ENCODE measurements at regions not wholly inside any gene's neighbourhood (a gene's known extent, or its start where the extent isn't known, plus 50 kb on each side); places are given as distances from the start of the nearest gene placed in this dataset.

DNA sequence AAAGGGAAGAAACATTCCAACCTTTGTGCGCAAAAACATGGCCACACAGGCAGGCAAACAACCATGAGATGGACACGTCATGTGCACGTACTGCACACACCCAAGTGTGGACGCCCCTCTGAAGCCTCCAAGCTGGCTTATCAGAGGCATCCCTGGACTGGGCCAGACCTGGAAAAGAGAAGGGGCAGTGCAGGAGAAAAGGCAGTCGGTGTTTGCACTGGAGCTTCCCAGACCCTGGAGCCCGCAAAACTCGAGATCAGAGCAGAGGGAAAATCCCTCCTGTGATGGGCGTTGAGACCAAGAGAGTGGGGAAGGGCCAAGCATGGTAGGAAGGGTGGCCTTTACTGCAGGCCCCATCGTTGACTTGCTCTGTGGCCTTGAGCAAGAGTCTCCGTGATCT lies 269.5 kb downstream of the CYRIA start:
- Histone ChIP-seq H4K91ac (ENCODE audit: insufficient read depth, low read depth, low read length) (no peak overlapping the region), H4K20me1 (ENCODE audit: insufficient read depth, low read length) (no peaks in the 10 kb centered on the region), H3K18ac (ENCODE audit: low read depth, low read length) (no peak overlapping the region), H3K79me1 (ENCODE audit: low read depth in 1 of 2, low read length in 2 of 2) (no peaks in the 10 kb centered on the region), H2BK5ac (ENCODE audit: low read depth, low read length, poor library complexity, severe bottlenecking) (no peak overlapping the region), H3K9me3 (ENCODE audit: control insufficient read depth, insufficient read depth, low read length) (peaks cover 37% of the 10 kb centered on the region), H2AFZ (replicated peaks; ENCODE audit: low read length, poor library complexity) (no peak overlapping the region), H2AK9ac (replicated peaks; ENCODE audit: low read depth, low read length, poor library complexity) (no peak overlapping the region), H4K5ac (ENCODE audit: low read depth, low read length) (no peak overlapping the region), H2BK15ac (ENCODE audit: low read depth, low read length) (no peak overlapping the region), H3K9ac (ENCODE audit: low read depth, low read length) (no peak overlapping the region), H3K14ac (replicated peaks; ENCODE audit: low read depth, low read length) (no peak overlapping the region), H3K4me1 (ENCODE audit: control insufficient read depth, insufficient read depth, low read length) (no peaks in the 10 kb centered on the region), H3K27ac (ENCODE audit: insufficient read depth, low read length) (no peak overlapping the region), H3K4ac (ENCODE audit: low read depth, low read length) (no peak overlapping the region), H3K9me1 (ENCODE audit: insufficient read depth, low read length) (no peaks in the 10 kb centered on the region), H2BK20ac (ENCODE audit: low read depth, low read length) (no peak overlapping the region), H3K36me3 (ENCODE audit: control insufficient read depth, insufficient read depth, low read length) (no peaks in the 10 kb centered on the region), H3K4me2 (ENCODE audit: low read depth, low read length) (no peak overlapping the region), H2BK120ac (ENCODE audit: low read depth, low read length) (no peak overlapping the region), H3K27me3 (ENCODE audit: control insufficient read depth, insufficient read depth, low read length) (no peaks in the 10 kb centered on the region), H3K56ac (ENCODE audit: extremely low read depth, insufficient read depth, low read length) (no peak overlapping the region), H3K4me3 (ENCODE audit: insufficient read depth, low read depth, low read length) (no peak overlapping the region), H2AK5ac (ENCODE audit: low read depth, low read length) (no peak overlapping the region), H4K8ac (ENCODE audit: low read depth in 2 of 2, low read length in 2 of 2) (no peak overlapping the region), H3K23ac (ENCODE audit: low read depth, low read length) (no peak overlapping the region)
- in situ Hi-C loops (cut with MboI; ENCODE audit: low sequenced_read_pairs) = no loop called here
- BruUV-seq (replicated peaks) = no TSS peak
- ChIA-PET CTCF (no interaction called here), POLR2A (ENCODE audit: unreplicated experiment) (no interaction called here)
- 45% methylated on average over 6 of the region's 10 CpGs; no CpG with 5 or more reads in 1 of the 2 experiments for WGBS, 2 experiments (ENCODE audit: extremely low coverage in 2 of 2, insufficient read length in 1 of 2)
- DNase-seq = no peak
- dilution Hi-C loops (cut with HindIII; ENCODE audit: low sequenced_read_pairs, unreplicated experiment) = no loop called here
- no peak for ATAC-seq (ENCODE audit: low read depth)
- intact Hi-C loops (cut with micrococcal nuclease) = no loop called here
- TF ChIP-seq MAZ (IDR thresholded peaks at IDR 0.05; ENCODE audit: borderline replicate concordance, low read depth, low read length) (no peak), MAFK (IDR thresholded peaks at IDR 0.05; ENCODE audit: low read depth, low read length) (no peak)

All from IMR-90 (cell line).